Testis (tissue), 2 donors: ENCODE measurements at regions not wholly inside any gene's neighbourhood (a gene's known extent, or its start where the extent isn't known, plus 50 kb on each side); places are given as distances from the start of the nearest gene placed in this dataset.

ENCODE experiments used
- POLR2A ChIP-seq: fragments of 450-650 bp; IDR thresholded peaks from one replicate; pipeline ENCODE4 v1.6.1; 2017; ENCODE audit warnings: antibody characterized with exemption, mild to moderate bottlenecking, moderate library complexity
- TF ChIP-seq, protein P1 (sequence below), 3 experiments: fragments of 450-650 bp in 2 of 3; fragments of 200-600 bp in 1 of 3; sonication (generic) in 1 of 3; IDR thresholded peaks; one replicate each; pipeline ENCODE4 v1.5.1; 2016 to 2019; ENCODE audit warnings: antibody characterized with exemption in 3 of 3, mild to moderate bottlenecking in 2 of 3, moderate library complexity in 1 of 3

DNA sequence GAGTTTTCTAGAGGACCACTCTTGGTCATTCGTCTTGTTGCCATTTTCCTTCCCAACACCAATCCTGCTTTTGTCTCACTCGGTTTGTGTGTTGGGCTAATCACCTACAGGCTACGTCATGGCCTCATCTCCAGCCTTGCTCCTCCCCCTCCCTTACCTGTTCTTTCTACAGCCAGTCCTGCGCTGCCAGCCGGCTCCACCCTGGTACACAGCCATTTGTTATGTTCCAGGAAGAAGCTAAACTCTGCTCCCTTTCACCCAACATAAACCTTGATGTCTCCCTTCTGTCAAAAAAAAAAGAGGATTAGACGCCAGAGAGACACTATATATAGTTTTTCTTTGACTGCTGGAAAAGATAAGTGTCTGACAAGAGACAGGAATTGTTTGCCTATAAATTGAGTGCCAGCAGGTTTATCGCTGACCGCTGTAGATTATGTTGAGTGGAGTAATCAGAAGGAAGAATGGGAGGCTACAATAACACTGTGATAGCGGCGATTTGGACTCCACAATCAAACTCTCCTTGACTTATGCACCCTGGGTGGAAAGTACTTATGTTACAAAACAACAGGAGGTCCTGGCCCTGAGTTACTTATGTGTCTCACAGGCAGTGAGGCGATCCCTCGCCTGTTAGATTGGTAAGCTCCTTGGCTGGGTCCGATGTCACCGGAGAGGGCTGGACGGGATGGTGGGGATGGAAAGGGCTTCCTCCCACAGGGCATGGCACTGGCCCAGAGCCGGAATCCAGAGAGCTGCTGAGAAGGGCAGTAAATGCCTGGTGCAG is 171.3 kb upstream of the BMPER start:
- TF ChIP-seq, protein P1, sequence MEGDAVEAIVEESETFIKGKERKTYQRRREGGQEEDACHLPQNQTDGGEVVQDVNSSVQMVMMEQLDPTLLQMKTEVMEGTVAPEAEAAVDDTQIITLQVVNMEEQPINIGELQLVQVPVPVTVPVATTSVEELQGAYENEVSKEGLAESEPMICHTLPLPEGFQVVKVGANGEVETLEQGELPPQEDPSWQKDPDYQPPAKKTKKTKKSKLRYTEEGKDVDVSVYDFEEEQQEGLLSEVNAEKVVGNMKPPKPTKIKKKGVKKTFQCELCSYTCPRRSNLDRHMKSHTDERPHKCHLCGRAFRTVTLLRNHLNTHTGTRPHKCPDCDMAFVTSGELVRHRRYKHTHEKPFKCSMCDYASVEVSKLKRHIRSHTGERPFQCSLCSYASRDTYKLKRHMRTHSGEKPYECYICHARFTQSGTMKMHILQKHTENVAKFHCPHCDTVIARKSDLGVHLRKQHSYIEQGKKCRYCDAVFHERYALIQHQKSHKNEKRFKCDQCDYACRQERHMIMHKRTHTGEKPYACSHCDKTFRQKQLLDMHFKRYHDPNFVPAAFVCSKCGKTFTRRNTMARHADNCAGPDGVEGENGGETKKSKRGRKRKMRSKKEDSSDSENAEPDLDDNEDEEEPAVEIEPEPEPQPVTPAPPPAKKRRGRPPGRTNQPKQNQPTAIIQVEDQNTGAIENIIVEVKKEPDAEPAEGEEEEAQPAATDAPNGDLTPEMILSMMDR (IDR thresholded peaks at IDR 0.05), result no peak
- TF ChIP-seq POLR2A, result no peak
